Left lung (tissue), 4 donors: ENCODE measurements at regions not wholly inside any gene's neighbourhood (a gene's known extent, or its start where the extent isn't known, plus 50 kb on each side); places are given as distances from the start of the nearest gene placed in this dataset.
"Not testable (repeated sequence)": the region's sequence is repeated elsewhere in the genome, so short reads cannot be mapped to it uniquely, and the experiment has no call there.

ENCODE experiments used
- ATAC-seq: fragments of 200-7000 bp; cut with Tn5 transposase; one replicate; pipeline ENCODE4 v1.9.1; 2020; ENCODE audit warnings: moderate library complexity
- DNase-seq, 4 donors: peaks; one replicate each; pipeline ENCODE4 v3.0.0-alpha.2; 2013 to 2020
- H3K27ac ChIP-seq, 2 donors: fragments of 200-600 bp; sonication (generic) in 1 of 2; one replicate each; pipeline versions ENCODE4 v1.5.0 to v1.8.0; 2020 to 2021
- H3K27me3 ChIP-seq, 2 donors: fragments of 200-600 bp; sonication (generic) in 1 of 2; one replicate each; pipeline versions ENCODE4 v1.5.0 to v1.8.0; 2020 to 2021
- H3K36me3 ChIP-seq, 2 donors: fragments of 200-600 bp; sonication (generic) in 1 of 2; one replicate each; pipeline versions ENCODE4 v1.5.0 to v1.8.0; 2020 to 2021
- H3K4me1 ChIP-seq, 2 donors: fragments of 200-600 bp; one replicate each; pipeline ENCODE4 v1.8.0; 2021
- H3K4me3 ChIP-seq, 2 donors: fragments of 200-600 bp; sonication (generic) in 1 of 2; one replicate each; pipeline versions ENCODE4 v1.5.0 to v1.8.0; 2020 to 2021; ENCODE audit warnings: mild to moderate bottlenecking in 1 of 2
- H3K9me3 ChIP-seq, 2 donors: fragments of 200-600 bp; sonication (generic) in 1 of 2; one replicate each; pipeline versions ENCODE4 v1.5.0 to v1.8.0; 2020 to 2021
- intact Hi-C, 2 donors: fragments of 100-400 bp; cut with DNase I; formaldehyde crosslinking; loops; one replicate each; pipeline versions ENCODE4 v1.11.2 to v1.14.2; 2022
- TF ChIP-seq, protein P1 (sequence below), 2 donors: fragments of 200-600 bp; sonication (generic) in 1 of 2; IDR thresholded peaks; one replicate each; pipeline versions ENCODE4 v1.5.0 to v1.8.0; 2021; ENCODE audit warnings: antibody characterized with exemption in 2 of 2
- donor health status: DM: no; HTN: yes; CAD: no.
- donor health status: DM: no; HTN: no; CAD: no.

DNA sequence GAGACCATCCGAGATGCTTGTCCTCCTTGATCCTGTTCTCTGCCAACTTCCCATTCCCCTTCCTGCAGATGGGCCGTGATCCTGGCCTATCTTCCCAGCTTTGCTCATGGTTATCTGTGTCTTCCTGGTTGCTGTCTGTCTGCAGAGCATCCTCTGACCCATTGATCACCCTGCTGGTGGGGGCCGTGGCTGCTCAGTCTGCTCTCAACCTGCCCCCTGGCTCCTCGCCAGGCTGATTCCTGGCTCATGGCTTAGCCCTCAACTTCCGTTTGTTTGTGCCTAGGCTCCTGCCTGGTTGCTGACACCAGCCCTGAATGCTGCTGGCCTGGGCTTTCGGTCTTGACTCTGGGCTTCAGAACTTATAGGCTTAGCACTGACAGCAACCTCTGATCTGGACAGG lies 67.1 kb upstream of the SMIM15 start:
- Histone ChIP-seq H3K36me3 (no peaks in the 10 kb centered on the region), H3K27ac (no peak overlapping the region), H3K9me3 (peaks cover 0 to 7% of the 10 kb centered on the region in 2 donors), H3K27me3 (no peaks in the 10 kb centered on the region), H3K4me3 (no peak overlapping the region), H3K4me1 (peaks cover 0 to 2% of the 10 kb centered on the region in 2 donors)
- DNase-seq (no peak), ATAC-seq (no peak)
- intact Hi-C loops, result no loop called here
- TF ChIP-seq, protein P1, sequence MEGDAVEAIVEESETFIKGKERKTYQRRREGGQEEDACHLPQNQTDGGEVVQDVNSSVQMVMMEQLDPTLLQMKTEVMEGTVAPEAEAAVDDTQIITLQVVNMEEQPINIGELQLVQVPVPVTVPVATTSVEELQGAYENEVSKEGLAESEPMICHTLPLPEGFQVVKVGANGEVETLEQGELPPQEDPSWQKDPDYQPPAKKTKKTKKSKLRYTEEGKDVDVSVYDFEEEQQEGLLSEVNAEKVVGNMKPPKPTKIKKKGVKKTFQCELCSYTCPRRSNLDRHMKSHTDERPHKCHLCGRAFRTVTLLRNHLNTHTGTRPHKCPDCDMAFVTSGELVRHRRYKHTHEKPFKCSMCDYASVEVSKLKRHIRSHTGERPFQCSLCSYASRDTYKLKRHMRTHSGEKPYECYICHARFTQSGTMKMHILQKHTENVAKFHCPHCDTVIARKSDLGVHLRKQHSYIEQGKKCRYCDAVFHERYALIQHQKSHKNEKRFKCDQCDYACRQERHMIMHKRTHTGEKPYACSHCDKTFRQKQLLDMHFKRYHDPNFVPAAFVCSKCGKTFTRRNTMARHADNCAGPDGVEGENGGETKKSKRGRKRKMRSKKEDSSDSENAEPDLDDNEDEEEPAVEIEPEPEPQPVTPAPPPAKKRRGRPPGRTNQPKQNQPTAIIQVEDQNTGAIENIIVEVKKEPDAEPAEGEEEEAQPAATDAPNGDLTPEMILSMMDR (IDR thresholded peaks at IDR 0.05), result no peak

DNA sequence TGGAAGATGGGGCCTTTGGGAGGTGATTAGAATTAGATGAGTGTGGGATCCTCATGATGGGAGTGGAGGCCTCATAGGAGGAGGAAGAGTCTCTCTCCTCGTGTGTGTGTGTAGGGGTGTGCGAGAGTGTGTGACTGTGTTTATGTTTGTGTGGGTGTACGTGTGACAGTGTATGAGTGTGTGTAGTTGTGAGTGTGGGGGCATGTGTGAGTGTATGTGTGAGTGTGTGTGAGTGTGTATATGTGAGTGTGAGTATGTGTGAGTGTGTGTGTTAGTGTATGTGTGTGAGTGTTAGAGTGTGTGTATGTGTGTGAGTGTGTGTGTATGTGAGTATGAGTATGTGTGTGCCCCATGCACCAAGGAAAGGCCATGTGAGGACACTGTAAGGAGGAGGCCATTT lies 68.2 kb upstream of the SMIM15 start:
- H3K9me3 ChIP-seq, result peaks cover 0 to 7% of the 10 kb centered on the region in 2 donors
- H3K4me1 ChIP-seq, result peaks cover 0 to 2% of the 10 kb centered on the region in 2 donors
- H3K27ac ChIP-seq, result no peak overlapping the region
- ATAC-seq (no peak), DNase-seq (no peak)
- TF ChIP-seq, protein P1 (IDR thresholded peaks at IDR 0.05), result no peak
- H3K27me3 ChIP-seq, result no peaks in the 10 kb centered on the region
- no peaks in the 10 kb centered on the region for H3K36me3 ChIP-seq
- H3K4me3 ChIP-seq, result no peak overlapping the region
- intact Hi-C loops, result no loop called here

DNA sequence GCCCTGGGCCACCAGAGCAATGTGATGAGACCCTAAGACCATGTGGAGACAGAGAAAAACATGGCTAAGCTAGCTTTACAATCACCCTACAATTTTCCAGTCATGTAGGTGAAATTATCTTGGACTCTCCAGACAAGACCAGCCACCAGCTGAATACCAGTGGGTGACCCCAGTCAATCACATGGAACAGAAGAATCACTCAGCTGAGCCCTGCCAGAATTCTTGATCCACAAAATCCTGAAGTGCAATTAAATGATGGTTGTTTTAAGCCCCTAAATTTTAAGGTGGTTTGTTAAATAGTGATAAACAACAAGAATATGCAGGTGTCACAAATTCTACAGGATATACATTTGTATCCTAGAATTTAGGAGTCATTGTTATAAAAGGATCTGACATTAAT lies 69.5 kb upstream of the SMIM15 start:
- H3K27me3 ChIP-seq, result no peaks in the 10 kb centered on the region
- no peaks in the 10 kb centered on the region for H3K36me3 ChIP-seq
- DNase-seq (no peak), ATAC-seq (no peak)
- intact Hi-C loops, result no loop called here
- TF ChIP-seq, protein P1 (IDR thresholded peaks at IDR 0.05), result no peak
- H3K27ac ChIP-seq, result no peak overlapping the region
- no peak overlapping the region for H3K4me3 ChIP-seq
- peaks cover 0 to 2% of the 10 kb centered on the region in 2 donors for H3K4me1 ChIP-seq
- H3K9me3 ChIP-seq, result peaks cover 0 to 7% of the 10 kb centered on the region in 2 donors

DNA sequence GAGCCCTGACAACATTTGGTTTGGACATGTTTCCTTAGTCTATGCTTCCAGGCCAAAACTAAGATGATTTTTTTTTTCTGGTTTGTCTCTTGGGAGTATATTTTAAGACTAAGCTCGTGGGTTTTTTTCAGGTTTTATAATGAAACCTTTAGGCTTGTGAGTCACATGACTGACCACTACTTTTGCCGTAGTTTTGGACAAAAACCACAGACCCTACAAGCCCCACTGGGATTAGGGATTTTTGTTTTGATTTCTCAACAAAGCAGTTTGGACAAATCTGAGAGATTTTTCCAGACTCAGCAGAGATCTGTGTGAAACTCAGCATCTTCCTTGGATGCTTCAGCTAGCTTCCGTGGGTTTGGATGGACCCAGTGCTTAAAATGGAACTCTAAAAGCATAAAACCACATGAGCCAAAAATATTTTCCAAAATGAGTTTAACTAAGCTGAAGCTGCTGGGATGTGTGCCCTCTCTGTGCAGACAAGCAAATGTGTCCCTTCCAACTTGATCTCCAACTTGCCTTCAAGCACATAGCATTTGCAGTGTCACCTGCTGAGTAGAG lies 70.3 kb upstream of the SMIM15 start:
- Histone ChIP-seq H3K9me3 (peaks cover 0 to 7% of the 10 kb centered on the region in 2 donors), H3K27ac (no peak overlapping the region), H3K27me3 (no peaks in the 10 kb centered on the region), H3K36me3 (no peaks in the 10 kb centered on the region), H3K4me1 (peaks cover 0 to 2% of the 10 kb centered on the region in 2 donors), H3K4me3 (no peak overlapping the region)
- DNase-seq, result no peak
- TF ChIP-seq, protein P1 (IDR thresholded peaks at IDR 0.05), result no peak
- no peak for ATAC-seq
- intact Hi-C loops, result no loop called here

DNA sequence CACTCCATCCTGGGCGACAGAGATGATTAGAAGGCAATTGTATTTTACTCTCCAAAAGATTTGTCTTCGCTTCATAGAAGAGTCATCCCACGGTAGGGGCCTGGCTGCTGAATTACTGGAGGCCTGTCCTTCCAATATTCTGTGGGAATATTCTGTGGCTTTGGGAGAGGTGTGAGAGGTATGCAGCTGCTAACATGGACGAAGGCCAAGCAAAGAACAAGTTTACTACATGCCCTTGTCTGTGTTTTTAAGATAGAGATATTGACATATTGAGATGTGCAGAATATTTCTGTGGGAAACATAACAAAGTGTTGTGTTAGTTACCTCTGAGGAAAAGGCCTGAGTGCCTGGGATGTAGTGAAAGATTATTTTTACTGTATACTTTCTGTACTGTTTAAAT lies 71.8 kb upstream of the SMIM15 start:
- peaks cover 0 to 8% of the 10 kb centered on the region in 2 donors for H3K9me3 ChIP-seq
- intact Hi-C loops, result no loop called here
- H3K4me1 ChIP-seq, result no peaks in the 10 kb centered on the region
- TF ChIP-seq, protein P1 (IDR thresholded peaks at IDR 0.05), result no peak
- ATAC-seq (no peak), DNase-seq (no peak)
- no peak overlapping the region for H3K4me3 ChIP-seq
- no peak overlapping the region for H3K27ac ChIP-seq
- no peaks in the 10 kb centered on the region for H3K36me3 ChIP-seq
- no peaks in the 10 kb centered on the region for H3K27me3 ChIP-seq

DNA sequence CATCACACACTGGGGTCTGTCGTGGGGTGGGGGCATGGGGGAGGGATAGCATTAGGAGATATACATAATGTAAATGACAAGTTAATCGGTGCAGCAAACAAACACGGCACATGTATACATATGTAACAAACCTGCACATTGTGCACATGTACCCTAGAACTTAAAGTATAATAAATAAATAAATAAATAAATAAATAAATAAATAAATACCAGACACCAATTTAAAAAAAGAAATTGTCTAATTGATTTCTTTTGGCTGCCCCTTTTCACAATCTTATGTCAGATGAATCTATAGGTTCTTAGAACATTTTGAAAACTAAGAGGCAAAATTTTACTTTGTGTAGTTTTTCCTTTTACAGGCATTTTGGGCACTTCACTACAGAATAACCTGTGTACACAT lies 74.4 kb upstream of the SMIM15 start:
- ATAC-seq, H3K27me3 ChIP-seq, H3K27ac ChIP-seq, H3K4me3 ChIP-seq, H3K9me3 ChIP-seq, H3K4me1 ChIP-seq, intact Hi-C loops, H3K36me3 ChIP-seq, DNase-seq: not testable (repeated sequence)
